AG04449 (cell line): ENCODE measurements at regions not wholly inside any gene's neighbourhood (a gene's known extent, or its start where the extent isn't known, plus 50 kb on each side); places are given as distances from the start of the nearest gene placed in this dataset.
"Not testable (repeated sequence)": the region's sequence is repeated elsewhere in the genome, so short reads cannot be mapped to it uniquely, and the experiment has no call there.

Experiments
- CTCF ChIA-PET: fragments of 350-600 bp; formaldehyde crosslinking; extraction: SDS; loops from one replicate; lab custom pipeline; 2021; ENCODE audit warnings: antibody characterized with exemption; lab: Yijun Ruan, JAX
- POLR2A ChIA-PET: fragments of 400-600, 350-600 bp; formaldehyde crosslinking; extraction: SDS; loops from one replicate; lab custom pipeline; 2020; ENCODE audit warnings: antibody characterized with exemption, inconsistent platforms; lab: Yijun Ruan, JAX
- DNase-seq: peaks from one replicate; pipeline ENCODE4 v3.0.0-alpha.2; 2010; ENCODE audit warnings: low read depth, low spot score
- H3K4me3 ChIP-seq: 2 replicates; pipeline ENCODE4 v1.5.1; 2011; ENCODE audit warnings: low read depth, mild to moderate bottlenecking, control low read depth, low read length
- CTCF ChIP-seq: IDR thresholded peaks from one replicate; pipeline ENCODE4 v1.5.1; 2011; ENCODE audit warnings: mild to moderate bottlenecking, moderate library complexity, low read length, control low read depth, inconsistent platforms; ENCODE audit not compliant: insufficient read depth; ENCODE audit errors: missing control alignments

- ChIA-PET CTCF (no interaction called here), POLR2A (no interaction called here)
- no peak overlapping the region for H3K4me3 ChIP-seq
- no peak for TF ChIP-seq CTCF
- DNase-seq, result no peak
These were observed 373.4 kb upstream of the SYNCRIP start for GRCh38 chr6:86016077-86016476.

GRCh38 chr6:86012991-86013390 lies 370.3 kb upstream of the SYNCRIP start:
- POLR2A ChIA-PET, CTCF ChIA-PET, DNase-seq, H3K4me3 ChIP-seq: not testable (repeated sequence)

- DNase-seq, result no peak
- H3K4me3 ChIP-seq, result no peak overlapping the region
- CTCF ChIA-PET, result no interaction called here
- POLR2A ChIA-PET, result no interaction called here
- no peak for TF ChIP-seq CTCF
These were observed 368.5 kb upstream of the SYNCRIP start for GRCh38 chr6:86010915-86011786.

- no peak for TF ChIP-seq CTCF
- ChIA-PET POLR2A (no interaction called here), CTCF (no interaction called here)
- no peak for DNase-seq
- no peak overlapping the region for H3K4me3 ChIP-seq
These were observed 354.5 kb upstream of the SYNCRIP start for GRCh38 chr6:85997206-85997605.

GRCh38 chr6:85996034-85996375 lies 353.3 kb upstream of the SYNCRIP start:
- CTCF ChIA-PET, result no interaction called here
- TF ChIP-seq CTCF, result no peak

GRCh38 chr6:85995339-85996033 lies 352.8 kb upstream of the SYNCRIP start:
- no peak for DNase-seq
- no peak overlapping the region for H3K4me3 ChIP-seq
- CTCF ChIA-PET, result no interaction called here
- POLR2A ChIA-PET, result no interaction called here
- no peak for TF ChIP-seq CTCF

More at GRCh38 chr6:85996034-85996375, 353.3 kb upstream of the SYNCRIP start:
- no peak overlapping the region for H3K4me3 ChIP-seq
- DNase-seq, result no peak
- POLR2A ChIA-PET, result no interaction called here
